ENCODE measurements at regions not wholly inside any gene's neighbourhood (a gene's known extent, or its start where the extent isn't known, plus 50 kb on each side); places are given as distances from the start of the nearest gene placed in this dataset.

DNA sequence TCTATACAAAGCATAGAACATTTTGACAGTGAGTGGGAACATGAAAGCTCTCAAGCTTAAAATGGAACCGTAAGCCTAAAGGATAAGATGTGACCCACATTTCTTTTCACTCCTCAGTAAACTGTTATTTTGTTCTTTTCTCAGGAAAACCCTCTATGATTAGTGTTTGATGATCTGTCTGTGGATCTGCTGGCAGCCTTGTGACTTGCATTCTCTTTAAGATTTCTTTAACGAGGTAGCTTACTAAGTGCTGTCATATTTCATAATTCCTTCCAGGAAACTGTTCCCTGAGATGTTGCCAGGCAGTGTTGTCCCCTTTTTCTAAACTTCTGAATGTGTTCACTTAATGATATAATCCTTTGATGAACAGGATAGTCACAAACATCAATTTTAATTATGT is 167.6 kb downstream of the PYDC2 start:
- TF ChIP-seq, protein P1, sequence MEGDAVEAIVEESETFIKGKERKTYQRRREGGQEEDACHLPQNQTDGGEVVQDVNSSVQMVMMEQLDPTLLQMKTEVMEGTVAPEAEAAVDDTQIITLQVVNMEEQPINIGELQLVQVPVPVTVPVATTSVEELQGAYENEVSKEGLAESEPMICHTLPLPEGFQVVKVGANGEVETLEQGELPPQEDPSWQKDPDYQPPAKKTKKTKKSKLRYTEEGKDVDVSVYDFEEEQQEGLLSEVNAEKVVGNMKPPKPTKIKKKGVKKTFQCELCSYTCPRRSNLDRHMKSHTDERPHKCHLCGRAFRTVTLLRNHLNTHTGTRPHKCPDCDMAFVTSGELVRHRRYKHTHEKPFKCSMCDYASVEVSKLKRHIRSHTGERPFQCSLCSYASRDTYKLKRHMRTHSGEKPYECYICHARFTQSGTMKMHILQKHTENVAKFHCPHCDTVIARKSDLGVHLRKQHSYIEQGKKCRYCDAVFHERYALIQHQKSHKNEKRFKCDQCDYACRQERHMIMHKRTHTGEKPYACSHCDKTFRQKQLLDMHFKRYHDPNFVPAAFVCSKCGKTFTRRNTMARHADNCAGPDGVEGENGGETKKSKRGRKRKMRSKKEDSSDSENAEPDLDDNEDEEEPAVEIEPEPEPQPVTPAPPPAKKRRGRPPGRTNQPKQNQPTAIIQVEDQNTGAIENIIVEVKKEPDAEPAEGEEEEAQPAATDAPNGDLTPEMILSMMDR (IDR thresholded peaks at IDR 0.05), result no peak
- TF ChIP-seq SIN3A (IDR thresholded peaks at IDR 0.05; ENCODE audit: borderline replicate concordance, insufficient read depth, low read depth, low read length), result no peak
- TF ChIP-seq, protein P2, sequence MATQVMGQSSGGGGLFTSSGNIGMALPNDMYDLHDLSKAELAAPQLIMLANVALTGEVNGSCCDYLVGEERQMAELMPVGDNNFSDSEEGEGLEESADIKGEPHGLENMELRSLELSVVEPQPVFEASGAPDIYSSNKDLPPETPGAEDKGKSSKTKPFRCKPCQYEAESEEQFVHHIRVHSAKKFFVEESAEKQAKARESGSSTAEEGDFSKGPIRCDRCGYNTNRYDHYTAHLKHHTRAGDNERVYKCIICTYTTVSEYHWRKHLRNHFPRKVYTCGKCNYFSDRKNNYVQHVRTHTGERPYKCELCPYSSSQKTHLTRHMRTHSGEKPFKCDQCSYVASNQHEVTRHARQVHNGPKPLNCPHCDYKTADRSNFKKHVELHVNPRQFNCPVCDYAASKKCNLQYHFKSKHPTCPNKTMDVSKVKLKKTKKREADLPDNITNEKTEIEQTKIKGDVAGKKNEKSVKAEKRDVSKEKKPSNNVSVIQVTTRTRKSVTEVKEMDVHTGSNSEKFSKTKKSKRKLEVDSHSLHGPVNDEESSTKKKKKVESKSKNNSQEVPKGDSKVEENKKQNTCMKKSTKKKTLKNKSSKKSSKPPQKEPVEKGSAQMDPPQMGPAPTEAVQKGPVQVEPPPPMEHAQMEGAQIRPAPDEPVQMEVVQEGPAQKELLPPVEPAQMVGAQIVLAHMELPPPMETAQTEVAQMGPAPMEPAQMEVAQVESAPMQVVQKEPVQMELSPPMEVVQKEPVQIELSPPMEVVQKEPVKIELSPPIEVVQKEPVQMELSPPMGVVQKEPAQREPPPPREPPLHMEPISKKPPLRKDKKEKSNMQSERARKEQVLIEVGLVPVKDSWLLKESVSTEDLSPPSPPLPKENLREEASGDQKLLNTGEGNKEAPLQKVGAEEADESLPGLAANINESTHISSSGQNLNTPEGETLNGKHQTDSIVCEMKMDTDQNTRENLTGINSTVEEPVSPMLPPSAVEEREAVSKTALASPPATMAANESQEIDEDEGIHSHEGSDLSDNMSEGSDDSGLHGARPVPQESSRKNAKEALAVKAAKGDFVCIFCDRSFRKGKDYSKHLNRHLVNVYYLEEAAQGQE (IDR thresholded peaks at IDR 0.05; ENCODE audit: insufficient read depth in 1 of 2, low read depth in 2 of 2, low read length in 1 of 2), result no peak

Data from Panc1 (cell line).